Middle frontal gyrus (tissue), 1 donor: ENCODE measurements at regions not wholly inside any gene's neighbourhood (a gene's known extent, or its start where the extent isn't known, plus 50 kb on each side); places are given as distances from the start of the nearest gene placed in this dataset.
A peak's percentile ranks its signal among the peaks of the same experiment; 100 is the strongest.
"Not testable (repeated sequence)": the region's sequence is repeated elsewhere in the genome, so short reads cannot be mapped to it uniquely, and the experiment has no call there.

Source experiments
- DNase-seq: peaks from one replicate; pipeline ENCODE4 v3.0.0-alpha.2; 2015; ENCODE audit warnings: low spot score; ENCODE audit errors: extremely low spot score

- not testable (repeated sequence) for DNase-seq
Observed at GRCh38 chr4:49117951-49118350, 131.9 kb downstream of the CWH43 start.

GRCh38 chr4:49118379-49119212, 132.5 kb downstream of the CWH43 start:
- not testable (repeated sequence) for DNase-seq

GRCh38 chr4:49119345-49119744, 133.3 kb downstream of the CWH43 start:
- not testable (repeated sequence) for DNase-seq

GRCh38 chr4:49120042-49120779, 134.1 kb downstream of the CWH43 start:
- DNase-seq: not testable (repeated sequence)

- peak; percentile 40 for DNase-seq
Observed at GRCh38 chr4:49120804-49121203, 134.7 kb downstream of the CWH43 start.

- DNase-seq: not testable (repeated sequence)
Observed at GRCh38 chr4:49126443-49126842, 140.4 kb downstream of the CWH43 start.

- DNase-seq: not testable (repeated sequence)
Observed at GRCh38 chr4:49126858-49127257, 140.8 kb downstream of the CWH43 start.

GRCh38 chr4:49129385-49129784, 143.3 kb downstream of the CWH43 start:
- DNase-seq: not testable (repeated sequence)

GRCh38 chr4:49129870-49130269, 143.8 kb downstream of the CWH43 start:
- not testable (repeated sequence) for DNase-seq

- not testable (repeated sequence) for DNase-seq
Observed at GRCh38 chr4:49130724-49131123, 144.6 kb downstream of the CWH43 start.

- not testable (repeated sequence) for DNase-seq
Observed at GRCh38 chr4:49137043-49137442, 151.0 kb downstream of the CWH43 start.

GRCh38 chr4:49137961-49138360, 151.9 kb downstream of the CWH43 start:
- not testable (repeated sequence) for DNase-seq

GRCh38 chr4:49138818-49139217, 152.7 kb downstream of the CWH43 start:
- DNase-seq: not testable (repeated sequence)

- DNase-seq: not testable (repeated sequence)
Observed at GRCh38 chr4:49139513-49139912, 153.4 kb downstream of the CWH43 start.

GRCh38 chr4:49140351-49140750, 154.3 kb downstream of the CWH43 start:
- not testable (repeated sequence) for DNase-seq

GRCh38 chr4:49141955-49142354, 155.9 kb downstream of the CWH43 start:
- not testable (repeated sequence) for DNase-seq

- DNase-seq: not testable (repeated sequence)
Observed at GRCh38 chr4:49147143-49147542, 161.1 kb downstream of the CWH43 start.

- not testable (repeated sequence) for DNase-seq
Observed at GRCh38 chr4:49147596-49147995, 161.5 kb downstream of the CWH43 start.

GRCh38 chr4:49149006-49149975, 163.2 kb downstream of the CWH43 start:
- DNase-seq: peak; percentile 68

- DNase-seq: not testable (repeated sequence)
Observed at GRCh38 chr4:49150351-49151083, 164.4 kb downstream of the CWH43 start.
